22Rv1 (cell line): ENCODE measurements at regions not wholly inside any gene's neighbourhood (a gene's known extent, or its start where the extent isn't known, plus 50 kb on each side); places are given as distances from the start of the nearest gene placed in this dataset.

Source experiments
- CTCF ChIP-seq: fragments of 450-650 bp; IDR thresholded peaks from 2 replicates; pipeline ENCODE4 v1.5.1; 2017; ENCODE audit warnings: mild to moderate bottlenecking
- ZFX ChIP-seq: fragments of 450-650 bp; IDR thresholded peaks from 2 replicates; pipeline ENCODE4 v1.6.1; 2017; ENCODE audit warnings: antibody characterized with exemption, borderline replicate concordance

GRCh38 chr4:38235354-38235753 lies 275.2 kb downstream of the PTTG2 start:
- TF ChIP-seq CTCF: no peak
- no peak for TF ChIP-seq ZFX
